ENCODE measurements at regions not wholly inside any gene's neighbourhood (a gene's known extent, or its start where the extent isn't known, plus 50 kb on each side); places are given as distances from the start of the nearest gene placed in this dataset.

- Histone ChIP-seq H3K9ac (ENCODE audit: low read length) (no peak overlapping the region), H3K4me3 (ENCODE audit: insufficient read depth, low read length, poor library complexity, severe bottlenecking) (no peak overlapping the region), H4K20me1 (ENCODE audit: low read depth, low read length) (no peaks in the 10 kb centered on the region), H3F3A (ENCODE audit: insufficient read depth) (no peaks in the 10 kb centered on the region), H3K36me3 (ENCODE audit: low read length) (no peaks in the 10 kb centered on the region), H3K27me3 (ENCODE audit: low read length) (no peaks in the 10 kb centered on the region), H3K27ac (ENCODE audit: low read depth, low read length) (no peak overlapping the region), H2AFZ (ENCODE audit: low read depth, low read length, severe bottlenecking) (no peak overlapping the region), H3K9me3 (ENCODE audit: insufficient read depth, low read length) (no peaks in the 10 kb centered on the region), H3K9me2 (replicated peaks; ENCODE audit: insufficient read depth, low read length) (no peaks in the 10 kb centered on the region), H3K4me2 (ENCODE audit: low read depth, low read length, poor library complexity, severe bottlenecking) (no peak overlapping the region), H3K79me2 (ENCODE audit: insufficient read depth, low read length) (no peaks in the 10 kb centered on the region)
- no peak for TF ChIP-seq EZH2phosphoT487 (conservative IDR thresholded peaks at IDR 0.05; ENCODE audit: low read length)
- TF ChIP-seq, protein P1, sequence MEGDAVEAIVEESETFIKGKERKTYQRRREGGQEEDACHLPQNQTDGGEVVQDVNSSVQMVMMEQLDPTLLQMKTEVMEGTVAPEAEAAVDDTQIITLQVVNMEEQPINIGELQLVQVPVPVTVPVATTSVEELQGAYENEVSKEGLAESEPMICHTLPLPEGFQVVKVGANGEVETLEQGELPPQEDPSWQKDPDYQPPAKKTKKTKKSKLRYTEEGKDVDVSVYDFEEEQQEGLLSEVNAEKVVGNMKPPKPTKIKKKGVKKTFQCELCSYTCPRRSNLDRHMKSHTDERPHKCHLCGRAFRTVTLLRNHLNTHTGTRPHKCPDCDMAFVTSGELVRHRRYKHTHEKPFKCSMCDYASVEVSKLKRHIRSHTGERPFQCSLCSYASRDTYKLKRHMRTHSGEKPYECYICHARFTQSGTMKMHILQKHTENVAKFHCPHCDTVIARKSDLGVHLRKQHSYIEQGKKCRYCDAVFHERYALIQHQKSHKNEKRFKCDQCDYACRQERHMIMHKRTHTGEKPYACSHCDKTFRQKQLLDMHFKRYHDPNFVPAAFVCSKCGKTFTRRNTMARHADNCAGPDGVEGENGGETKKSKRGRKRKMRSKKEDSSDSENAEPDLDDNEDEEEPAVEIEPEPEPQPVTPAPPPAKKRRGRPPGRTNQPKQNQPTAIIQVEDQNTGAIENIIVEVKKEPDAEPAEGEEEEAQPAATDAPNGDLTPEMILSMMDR (IDR thresholded peaks at IDR 0.05; ENCODE audit: insufficient read depth, low read length, poor library complexity, severe bottlenecking): no peak
Observed at GRCh38 chr11:110762590-110762989, 50.4 kb upstream of the ARHGAP20 start.
